ENCODE measurements at regions not wholly inside any gene's neighbourhood (a gene's known extent, or its start where the extent isn't known, plus 50 kb on each side); places are given as distances from the start of the nearest gene placed in this dataset.

GRCh38 chr5:96520345-96520744, 87.3 kb upstream of the PCSK1 start:
- TF ChIP-seq, protein P1, sequence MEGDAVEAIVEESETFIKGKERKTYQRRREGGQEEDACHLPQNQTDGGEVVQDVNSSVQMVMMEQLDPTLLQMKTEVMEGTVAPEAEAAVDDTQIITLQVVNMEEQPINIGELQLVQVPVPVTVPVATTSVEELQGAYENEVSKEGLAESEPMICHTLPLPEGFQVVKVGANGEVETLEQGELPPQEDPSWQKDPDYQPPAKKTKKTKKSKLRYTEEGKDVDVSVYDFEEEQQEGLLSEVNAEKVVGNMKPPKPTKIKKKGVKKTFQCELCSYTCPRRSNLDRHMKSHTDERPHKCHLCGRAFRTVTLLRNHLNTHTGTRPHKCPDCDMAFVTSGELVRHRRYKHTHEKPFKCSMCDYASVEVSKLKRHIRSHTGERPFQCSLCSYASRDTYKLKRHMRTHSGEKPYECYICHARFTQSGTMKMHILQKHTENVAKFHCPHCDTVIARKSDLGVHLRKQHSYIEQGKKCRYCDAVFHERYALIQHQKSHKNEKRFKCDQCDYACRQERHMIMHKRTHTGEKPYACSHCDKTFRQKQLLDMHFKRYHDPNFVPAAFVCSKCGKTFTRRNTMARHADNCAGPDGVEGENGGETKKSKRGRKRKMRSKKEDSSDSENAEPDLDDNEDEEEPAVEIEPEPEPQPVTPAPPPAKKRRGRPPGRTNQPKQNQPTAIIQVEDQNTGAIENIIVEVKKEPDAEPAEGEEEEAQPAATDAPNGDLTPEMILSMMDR (IDR thresholded peaks at IDR 0.05; ENCODE audit: low read depth, low read length, poor library complexity, severe bottlenecking): no peak
- no peak for TF ChIP-seq EZH2phosphoT487 (IDR thresholded peaks at IDR 0.05; ENCODE audit: borderline replicate concordance, low read length)

All from DOHH2 (cell line).